ENCODE measurements at regions not wholly inside any gene's neighbourhood (a gene's known extent, or its start where the extent isn't known, plus 50 kb on each side); places are given as distances from the start of the nearest gene placed in this dataset.

DNA sequence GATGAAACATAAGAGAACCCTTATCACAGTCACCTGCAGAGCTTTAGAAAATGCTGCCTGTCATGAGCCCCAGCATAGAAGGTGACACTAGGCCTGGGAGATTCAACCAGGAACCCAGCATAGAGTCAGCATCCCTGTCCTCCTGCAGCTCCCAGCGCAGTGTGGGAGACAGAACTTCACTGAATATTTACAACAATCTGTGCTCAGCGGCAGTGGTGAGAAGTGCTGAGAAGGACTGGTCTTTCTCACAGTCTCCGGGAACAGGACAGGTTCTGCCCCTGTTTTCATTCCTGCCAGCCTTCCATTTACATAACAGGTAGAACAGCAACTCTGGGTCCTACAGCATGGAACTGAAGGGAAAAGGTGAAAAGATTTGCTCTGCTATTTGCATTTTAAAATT, 83.5 kb upstream of the GADD45A start:
- TF ChIP-seq, protein P1, sequence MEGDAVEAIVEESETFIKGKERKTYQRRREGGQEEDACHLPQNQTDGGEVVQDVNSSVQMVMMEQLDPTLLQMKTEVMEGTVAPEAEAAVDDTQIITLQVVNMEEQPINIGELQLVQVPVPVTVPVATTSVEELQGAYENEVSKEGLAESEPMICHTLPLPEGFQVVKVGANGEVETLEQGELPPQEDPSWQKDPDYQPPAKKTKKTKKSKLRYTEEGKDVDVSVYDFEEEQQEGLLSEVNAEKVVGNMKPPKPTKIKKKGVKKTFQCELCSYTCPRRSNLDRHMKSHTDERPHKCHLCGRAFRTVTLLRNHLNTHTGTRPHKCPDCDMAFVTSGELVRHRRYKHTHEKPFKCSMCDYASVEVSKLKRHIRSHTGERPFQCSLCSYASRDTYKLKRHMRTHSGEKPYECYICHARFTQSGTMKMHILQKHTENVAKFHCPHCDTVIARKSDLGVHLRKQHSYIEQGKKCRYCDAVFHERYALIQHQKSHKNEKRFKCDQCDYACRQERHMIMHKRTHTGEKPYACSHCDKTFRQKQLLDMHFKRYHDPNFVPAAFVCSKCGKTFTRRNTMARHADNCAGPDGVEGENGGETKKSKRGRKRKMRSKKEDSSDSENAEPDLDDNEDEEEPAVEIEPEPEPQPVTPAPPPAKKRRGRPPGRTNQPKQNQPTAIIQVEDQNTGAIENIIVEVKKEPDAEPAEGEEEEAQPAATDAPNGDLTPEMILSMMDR (IDR thresholded peaks at IDR 0.05) = no peak
- no peak for TF ChIP-seq ZFX (IDR thresholded peaks at IDR 0.05; ENCODE audit: borderline replicate concordance)
- no peak overlapping the region for H3K27ac ChIP-seq

DNA sequence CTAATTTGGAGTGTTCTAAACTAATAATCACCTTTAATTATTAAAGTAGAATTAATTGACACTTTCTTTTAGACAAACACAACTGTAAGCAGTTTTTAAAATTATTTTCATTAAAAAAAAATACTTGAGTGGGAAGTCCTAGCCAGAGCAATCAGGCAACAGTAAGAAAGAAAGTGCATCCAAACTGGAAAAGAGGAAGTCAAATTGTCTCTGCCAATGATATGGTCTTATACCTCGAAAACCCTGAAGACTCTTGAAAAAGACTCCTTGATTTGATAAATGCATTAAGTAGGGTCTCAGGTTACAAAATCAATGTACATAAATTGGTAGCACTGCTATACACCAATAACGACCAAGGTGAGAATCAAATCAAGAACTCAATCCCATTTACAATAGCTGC, 83.0 kb upstream of the GADD45A start:
- no peak for TF ChIP-seq ZFX (IDR thresholded peaks at IDR 0.05; ENCODE audit: borderline replicate concordance)
- TF ChIP-seq, protein P1 (IDR thresholded peaks at IDR 0.05) = no peak
- no peak overlapping the region for H3K27ac ChIP-seq

DNA sequence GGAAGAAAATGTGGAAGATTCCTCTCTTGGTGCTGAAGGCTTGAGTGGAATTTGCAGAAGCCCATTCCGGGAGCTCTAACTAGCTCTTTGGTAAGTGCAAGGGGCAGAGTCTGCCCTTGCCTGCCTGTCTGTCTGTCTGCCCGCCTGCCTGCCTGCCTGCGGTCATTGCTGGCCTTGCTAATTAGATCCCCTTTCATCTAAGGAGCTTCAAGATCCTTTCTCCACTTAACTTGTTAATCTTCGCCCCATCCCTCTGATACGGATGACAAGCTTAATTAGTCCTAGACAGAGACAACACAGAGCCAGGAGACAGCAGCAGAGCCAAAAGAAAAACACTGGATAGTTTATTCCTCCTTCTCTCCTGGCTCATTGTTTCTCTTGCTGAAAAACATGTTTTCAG, 80.2 kb upstream of the GADD45A start:
- no peak for TF ChIP-seq ZFX (IDR thresholded peaks at IDR 0.05; ENCODE audit: borderline replicate concordance)
- TF ChIP-seq, protein P1 (IDR thresholded peaks at IDR 0.05) = no peak
- no peak overlapping the region for H3K27ac ChIP-seq

DNA sequence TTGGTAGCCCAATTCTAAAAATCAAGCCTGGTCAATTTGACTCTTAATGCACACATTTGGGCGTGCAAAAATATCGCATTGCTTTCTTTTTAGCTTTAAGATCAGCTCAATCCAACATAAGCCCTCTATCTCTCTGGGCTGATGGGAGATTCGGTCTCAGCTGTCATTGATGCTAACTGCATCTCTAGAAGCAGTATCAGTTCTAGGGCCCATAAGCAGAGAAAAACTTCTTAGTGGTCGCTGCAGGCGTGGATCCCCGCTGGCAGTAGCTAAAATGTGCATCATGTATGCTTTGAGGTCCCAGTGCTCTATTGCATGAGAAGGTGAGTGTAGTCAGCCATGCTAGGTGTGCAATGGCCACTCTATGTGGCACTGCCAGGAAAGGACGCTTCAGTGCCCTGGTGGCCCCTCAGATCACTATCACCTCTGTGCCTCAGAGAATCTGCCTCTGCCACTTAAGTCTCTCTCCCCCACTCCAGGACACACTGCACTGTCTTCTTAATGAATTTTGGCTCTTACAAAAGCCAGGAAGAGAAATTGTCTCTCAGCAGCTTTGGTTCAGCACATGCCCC, 79.7 kb upstream of the GADD45A start:
- TF ChIP-seq, protein P1 (IDR thresholded peaks at IDR 0.05) = no peak
- TF ChIP-seq ZFX (IDR thresholded peaks at IDR 0.05; ENCODE audit: borderline replicate concordance) = no peak
- no peak overlapping the region for H3K27ac ChIP-seq

DNA sequence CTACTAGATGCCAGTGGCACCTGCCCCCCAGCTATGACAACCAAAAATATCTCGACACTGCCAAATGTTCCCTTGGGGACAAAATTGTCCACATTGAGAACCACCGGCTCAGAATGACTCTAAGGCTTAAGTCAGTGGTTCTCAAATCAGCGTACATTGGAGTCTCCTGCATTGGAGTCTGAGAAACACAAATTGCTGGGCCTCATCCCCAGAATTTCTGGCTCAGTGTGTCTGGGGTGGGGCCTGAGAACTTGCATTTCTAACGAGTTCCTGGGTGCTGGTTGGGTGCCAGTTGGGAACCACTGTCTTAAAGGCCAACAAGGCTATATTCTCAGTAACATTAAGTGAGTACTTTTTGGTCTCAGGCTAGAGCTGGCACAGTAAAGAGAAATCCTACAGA, 77.7 kb upstream of the GADD45A start:
- no peak for TF ChIP-seq ZFX (IDR thresholded peaks at IDR 0.05; ENCODE audit: borderline replicate concordance)
- TF ChIP-seq, protein P1 (IDR thresholded peaks at IDR 0.05) = no peak
- no peak overlapping the region for H3K27ac ChIP-seq

DNA sequence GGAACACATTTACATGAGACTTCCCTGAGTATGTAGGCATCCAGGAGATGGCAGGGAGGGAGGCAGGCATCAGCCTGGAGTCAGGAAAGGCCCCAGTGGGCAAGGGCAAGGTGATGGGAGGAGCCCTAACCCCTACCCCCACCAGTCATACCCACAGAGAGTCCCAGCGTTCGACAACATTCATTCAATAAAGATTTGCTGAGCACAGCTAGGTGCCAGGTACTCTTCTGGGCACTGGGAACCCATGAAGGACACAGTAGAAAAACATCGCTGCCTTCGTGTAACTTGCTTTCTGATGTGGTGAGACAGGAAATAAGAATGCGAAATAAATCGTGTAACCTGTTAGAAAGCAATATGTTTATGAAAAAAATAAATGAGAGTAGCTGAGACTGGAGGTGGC, 77.3 kb upstream of the GADD45A start:
- no peak for TF ChIP-seq ZFX (IDR thresholded peaks at IDR 0.05; ENCODE audit: borderline replicate concordance)
- TF ChIP-seq, protein P1 (IDR thresholded peaks at IDR 0.05) = no peak
- no peak overlapping the region for H3K27ac ChIP-seq

DNA sequence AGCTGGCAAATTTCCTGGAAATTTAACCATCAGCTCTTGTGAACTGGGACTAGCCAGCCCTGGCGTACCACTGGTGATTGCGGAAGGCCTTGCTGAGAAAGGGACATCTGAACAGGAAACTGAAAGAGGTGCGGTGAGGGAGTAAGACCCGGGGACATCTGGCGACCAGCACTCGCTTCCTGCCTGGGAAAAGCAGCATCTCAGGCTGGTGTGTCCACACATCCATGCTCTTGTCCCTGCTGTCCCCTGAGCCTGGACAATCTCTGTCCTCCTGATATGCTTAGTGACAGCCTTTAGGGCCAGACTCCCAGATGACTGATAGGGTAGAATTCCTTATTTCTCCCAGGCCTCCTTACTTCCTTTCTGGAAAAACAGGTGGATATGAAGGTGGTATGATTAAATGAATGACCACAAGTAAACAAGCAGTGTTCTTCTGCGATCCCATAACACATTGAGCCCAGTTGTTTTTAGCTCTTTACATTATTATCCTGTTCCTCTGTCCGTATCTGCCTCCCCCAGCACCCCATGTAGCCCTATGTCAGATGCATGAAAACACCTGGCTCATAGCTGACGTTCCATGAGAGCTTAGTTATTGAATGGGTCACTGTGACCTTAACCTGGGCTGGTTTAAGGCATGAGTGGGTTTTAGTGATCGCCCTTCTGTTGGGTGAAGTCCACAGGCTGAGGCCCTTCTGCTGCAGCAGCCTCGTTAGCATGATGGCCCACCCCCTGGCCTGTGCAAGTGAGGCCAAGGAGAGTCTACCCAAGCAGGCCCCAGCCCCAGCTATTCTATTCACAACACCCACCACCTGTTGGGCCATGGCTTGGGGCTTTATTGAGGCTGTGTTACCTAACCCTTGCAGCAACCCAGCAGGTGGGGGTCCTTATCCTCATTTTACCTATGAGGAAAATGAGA, 76.1 kb upstream of the GADD45A start:
- no peak overlapping the region for H3K27ac ChIP-seq
- no peak for TF ChIP-seq ZFX (IDR thresholded peaks at IDR 0.05; ENCODE audit: borderline replicate concordance)
- TF ChIP-seq, protein P1 (IDR thresholded peaks at IDR 0.05) = no peak
